Epithelial cell of prostate (primary cell): ENCODE measurements at regions not wholly inside any gene's neighbourhood (a gene's known extent, or its start where the extent isn't known, plus 50 kb on each side); places are given as distances from the start of the nearest gene placed in this dataset.

ENCODE experiments used
- DNase-seq: peaks from one replicate; pipeline ENCODE4 v3.0.0-alpha.2; 2011; ENCODE audit warnings: low read depth, low spot score
- H3K27ac ChIP-seq: fragments of 450-650 bp; 2 replicates; pipeline ENCODE4 v1.5.1; 2017; ENCODE audit warnings: mild to moderate bottlenecking

- DNase-seq = no peak
- peak overlapping the region; percentile 60 for H3K27ac ChIP-seq
Measured at GRCh38 chr5:147036691-147037245, 158.2 kb upstream of the PPP2R2B start.

- H3K27ac ChIP-seq = peak overlapping the region; percentile 60
- peak; percentile 53 for DNase-seq
Measured at GRCh38 chr5:147037515-147038205, 159.1 kb upstream of the PPP2R2B start.

GRCh38 chr5:147040856-147041255, 162.3 kb upstream of the PPP2R2B start:
- H3K27ac ChIP-seq = no peak overlapping the region
- no peak for DNase-seq

GRCh38 chr5:147044572-147045273, 166.2 kb upstream of the PPP2R2B start:
- H3K27ac ChIP-seq = no peak overlapping the region
- no peak for DNase-seq

- no peak for DNase-seq
- no peak overlapping the region for H3K27ac ChIP-seq
Measured at GRCh38 chr5:147045290-147045689, 166.7 kb upstream of the PPP2R2B start.

GRCh38 chr5:147046281-147046680, 167.7 kb upstream of the PPP2R2B start:
- DNase-seq = no peak
- H3K27ac ChIP-seq = no peak overlapping the region

- no peak for DNase-seq
Measured at GRCh38 chr5:147046894-147047293, 168.3 kb upstream of the PPP2R2B start.

GRCh38 chr5:147049764-147050163, 171.2 kb upstream of the PPP2R2B start:
- H3K27ac ChIP-seq = no peak overlapping the region
- DNase-seq = no peak

More at GRCh38 chr5:147046894-147047293, 168.3 kb upstream of the PPP2R2B start:
- no peak overlapping the region for H3K27ac ChIP-seq

- no peak for DNase-seq
- no peak overlapping the region for H3K27ac ChIP-seq
Measured at GRCh38 chr5:147050172-147050571, 171.6 kb upstream of the PPP2R2B start.

- no peak overlapping the region for H3K27ac ChIP-seq
- DNase-seq = no peak
Measured at GRCh38 chr5:147051193-147051592, 172.6 kb upstream of the PPP2R2B start.

- no peak for DNase-seq
- no peak overlapping the region for H3K27ac ChIP-seq
Measured at GRCh38 chr5:147052519-147052918, 174.0 kb upstream of the PPP2R2B start.

GRCh38 chr5:147055089-147055826, 176.7 kb upstream of the PPP2R2B start:
- no peak overlapping the region for H3K27ac ChIP-seq

GRCh38 chr5:147055850-147056566, 177.5 kb upstream of the PPP2R2B start:
- H3K27ac ChIP-seq = no peak overlapping the region
- DNase-seq = no peak

More at GRCh38 chr5:147055089-147055826, 176.7 kb upstream of the PPP2R2B start:
- no peak for DNase-seq

GRCh38 chr5:147057051-147057450, 177.8 kb upstream of the STK32A start:
- no peak for DNase-seq
- no peak overlapping the region for H3K27ac ChIP-seq

- DNase-seq = no peak
- H3K27ac ChIP-seq = no peak overlapping the region
Measured at GRCh38 chr5:147061431-147061830, 173.4 kb upstream of the STK32A start.

GRCh38 chr5:147062427-147062826, 172.4 kb upstream of the STK32A start:
- no peak for DNase-seq
- H3K27ac ChIP-seq = no peak overlapping the region

GRCh38 chr5:147063943-147064342, 170.9 kb upstream of the STK32A start:
- no peak overlapping the region for H3K27ac ChIP-seq
- DNase-seq = no peak

- DNase-seq = no peak
- no peak overlapping the region for H3K27ac ChIP-seq
Measured at GRCh38 chr5:147065071-147065470, 169.8 kb upstream of the STK32A start.

GRCh38 chr5:147068998-147069397, 165.8 kb upstream of the STK32A start:
- no peak for DNase-seq
- no peak overlapping the region for H3K27ac ChIP-seq

GRCh38 chr5:147072622-147073021, 162.2 kb upstream of the STK32A start:
- DNase-seq = no peak
- no peak overlapping the region for H3K27ac ChIP-seq
